SK-N-SH (cell line): ENCODE measurements at regions not wholly inside any gene's neighbourhood (a gene's known extent, or its start where the extent isn't known, plus 50 kb on each side); places are given as distances from the start of the nearest gene placed in this dataset.

Experiments
- EP300 ChIP-seq, 2 experiments: IDR thresholded peaks; 2 replicates each; pipeline versions ENCODE4 v1.4.0 to v1.6.1; 2012; ENCODE audit warnings: borderline replicate concordance in 1 of 2, low read depth in 1 of 2, low read length in 1 of 2
- GATA2 ChIP-seq: sonication (generic); formaldehyde crosslinking; IDR thresholded peaks from 2 replicates; pipeline ENCODE4 v1.5.0; 2020; ENCODE audit warnings: mild to moderate bottlenecking, missing genetic modification reagents
- MXI1 ChIP-seq: IDR thresholded peaks from 2 replicates; pipeline ENCODE4 v1.6.1; 2012; ENCODE audit warnings: mild to moderate bottlenecking, low read depth, low read length, improper control_type of control experiment
- POLR2AphosphoS5 ChIP-seq: IDR thresholded peaks from 2 replicates; pipeline ENCODE4 v1.6.1; 2012; ENCODE audit warnings: low read depth, low read length
- RFX5 ChIP-seq: IDR thresholded peaks from 2 replicates; pipeline ENCODE4 v1.6.1; 2012; ENCODE audit warnings: mild to moderate bottlenecking, improper control_type of control experiment, low read length
- TF ChIP-seq, protein P1 (sequence below): IDR thresholded peaks from 2 replicates; pipeline ENCODE4 v1.6.1; 2012; ENCODE audit warnings: mild to moderate bottlenecking, low read depth, low read length, moderate library complexity
- TF ChIP-seq, protein P2 (sequence below): IDR thresholded peaks from 2 replicates; pipeline ENCODE4 v1.4.0; 2012; ENCODE audit warnings: low read depth
- TF ChIP-seq, protein P3 (sequence below): fragments of 200-600 bp; sonication (generic); IDR thresholded peaks from 2 replicates; pipeline ENCODE4 v1.6.1; 2017; ENCODE audit warnings: antibody characterized with exemption, mild to moderate bottlenecking, moderate library complexity
- TF ChIP-seq, protein P4 (sequence below): IDR thresholded peaks from 2 replicates; pipeline ENCODE4; 2012

DNA sequence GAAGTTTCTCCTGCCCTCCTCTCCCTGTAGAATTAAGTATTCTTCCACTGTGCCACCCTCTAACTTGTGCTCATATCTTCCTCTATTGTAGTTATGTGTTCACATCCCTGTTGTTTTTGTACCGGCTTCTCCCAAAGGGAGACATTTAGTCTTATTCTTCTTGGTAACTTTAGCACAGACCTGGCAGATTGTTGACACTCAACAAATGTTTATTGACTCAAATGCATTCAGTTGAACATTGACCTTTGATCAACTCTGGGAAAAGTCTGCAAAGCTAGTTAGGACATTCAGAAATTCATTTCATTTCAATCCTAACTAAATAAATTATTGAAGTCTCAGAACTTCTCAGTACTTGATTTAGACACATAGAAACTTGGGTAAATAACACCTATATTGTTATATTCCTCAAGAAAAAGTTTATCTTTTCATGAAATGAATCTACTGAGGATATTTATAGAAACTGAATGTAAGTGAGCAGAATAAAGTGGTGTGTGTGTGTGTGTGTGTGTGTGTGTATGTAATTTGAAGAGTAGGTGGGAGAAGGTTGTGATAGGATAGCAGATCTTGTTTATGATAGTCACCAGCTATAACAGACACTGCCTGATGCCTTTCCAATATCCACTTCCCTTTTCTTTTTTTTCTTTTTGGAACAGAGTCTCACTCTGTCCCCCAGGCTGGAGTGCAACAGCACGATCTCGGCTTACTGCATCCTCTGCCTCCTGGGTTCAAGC lies 872.4 kb upstream of the CXADR start:
- TF ChIP-seq, protein P1, sequence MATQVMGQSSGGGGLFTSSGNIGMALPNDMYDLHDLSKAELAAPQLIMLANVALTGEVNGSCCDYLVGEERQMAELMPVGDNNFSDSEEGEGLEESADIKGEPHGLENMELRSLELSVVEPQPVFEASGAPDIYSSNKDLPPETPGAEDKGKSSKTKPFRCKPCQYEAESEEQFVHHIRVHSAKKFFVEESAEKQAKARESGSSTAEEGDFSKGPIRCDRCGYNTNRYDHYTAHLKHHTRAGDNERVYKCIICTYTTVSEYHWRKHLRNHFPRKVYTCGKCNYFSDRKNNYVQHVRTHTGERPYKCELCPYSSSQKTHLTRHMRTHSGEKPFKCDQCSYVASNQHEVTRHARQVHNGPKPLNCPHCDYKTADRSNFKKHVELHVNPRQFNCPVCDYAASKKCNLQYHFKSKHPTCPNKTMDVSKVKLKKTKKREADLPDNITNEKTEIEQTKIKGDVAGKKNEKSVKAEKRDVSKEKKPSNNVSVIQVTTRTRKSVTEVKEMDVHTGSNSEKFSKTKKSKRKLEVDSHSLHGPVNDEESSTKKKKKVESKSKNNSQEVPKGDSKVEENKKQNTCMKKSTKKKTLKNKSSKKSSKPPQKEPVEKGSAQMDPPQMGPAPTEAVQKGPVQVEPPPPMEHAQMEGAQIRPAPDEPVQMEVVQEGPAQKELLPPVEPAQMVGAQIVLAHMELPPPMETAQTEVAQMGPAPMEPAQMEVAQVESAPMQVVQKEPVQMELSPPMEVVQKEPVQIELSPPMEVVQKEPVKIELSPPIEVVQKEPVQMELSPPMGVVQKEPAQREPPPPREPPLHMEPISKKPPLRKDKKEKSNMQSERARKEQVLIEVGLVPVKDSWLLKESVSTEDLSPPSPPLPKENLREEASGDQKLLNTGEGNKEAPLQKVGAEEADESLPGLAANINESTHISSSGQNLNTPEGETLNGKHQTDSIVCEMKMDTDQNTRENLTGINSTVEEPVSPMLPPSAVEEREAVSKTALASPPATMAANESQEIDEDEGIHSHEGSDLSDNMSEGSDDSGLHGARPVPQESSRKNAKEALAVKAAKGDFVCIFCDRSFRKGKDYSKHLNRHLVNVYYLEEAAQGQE = no peak
- TF ChIP-seq, protein P2, sequence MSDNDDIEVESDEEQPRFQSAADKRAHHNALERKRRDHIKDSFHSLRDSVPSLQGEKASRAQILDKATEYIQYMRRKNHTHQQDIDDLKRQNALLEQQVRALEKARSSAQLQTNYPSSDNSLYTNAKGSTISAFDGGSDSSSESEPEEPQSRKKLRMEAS = no peak
- no peak for TF ChIP-seq RFX5
- no peak for TF ChIP-seq EP300 (IDR thresholded peaks at IDR 0.05; ENCODE audit: borderline replicate concordance in 1 of 2, low read depth in 1 of 2, low read length in 1 of 2)
- TF ChIP-seq, protein P3, sequence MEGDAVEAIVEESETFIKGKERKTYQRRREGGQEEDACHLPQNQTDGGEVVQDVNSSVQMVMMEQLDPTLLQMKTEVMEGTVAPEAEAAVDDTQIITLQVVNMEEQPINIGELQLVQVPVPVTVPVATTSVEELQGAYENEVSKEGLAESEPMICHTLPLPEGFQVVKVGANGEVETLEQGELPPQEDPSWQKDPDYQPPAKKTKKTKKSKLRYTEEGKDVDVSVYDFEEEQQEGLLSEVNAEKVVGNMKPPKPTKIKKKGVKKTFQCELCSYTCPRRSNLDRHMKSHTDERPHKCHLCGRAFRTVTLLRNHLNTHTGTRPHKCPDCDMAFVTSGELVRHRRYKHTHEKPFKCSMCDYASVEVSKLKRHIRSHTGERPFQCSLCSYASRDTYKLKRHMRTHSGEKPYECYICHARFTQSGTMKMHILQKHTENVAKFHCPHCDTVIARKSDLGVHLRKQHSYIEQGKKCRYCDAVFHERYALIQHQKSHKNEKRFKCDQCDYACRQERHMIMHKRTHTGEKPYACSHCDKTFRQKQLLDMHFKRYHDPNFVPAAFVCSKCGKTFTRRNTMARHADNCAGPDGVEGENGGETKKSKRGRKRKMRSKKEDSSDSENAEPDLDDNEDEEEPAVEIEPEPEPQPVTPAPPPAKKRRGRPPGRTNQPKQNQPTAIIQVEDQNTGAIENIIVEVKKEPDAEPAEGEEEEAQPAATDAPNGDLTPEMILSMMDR = no peak
- no peak for TF ChIP-seq MXI1
- TF ChIP-seq POLR2AphosphoS5 = no peak
- TF ChIP-seq, protein P4, sequence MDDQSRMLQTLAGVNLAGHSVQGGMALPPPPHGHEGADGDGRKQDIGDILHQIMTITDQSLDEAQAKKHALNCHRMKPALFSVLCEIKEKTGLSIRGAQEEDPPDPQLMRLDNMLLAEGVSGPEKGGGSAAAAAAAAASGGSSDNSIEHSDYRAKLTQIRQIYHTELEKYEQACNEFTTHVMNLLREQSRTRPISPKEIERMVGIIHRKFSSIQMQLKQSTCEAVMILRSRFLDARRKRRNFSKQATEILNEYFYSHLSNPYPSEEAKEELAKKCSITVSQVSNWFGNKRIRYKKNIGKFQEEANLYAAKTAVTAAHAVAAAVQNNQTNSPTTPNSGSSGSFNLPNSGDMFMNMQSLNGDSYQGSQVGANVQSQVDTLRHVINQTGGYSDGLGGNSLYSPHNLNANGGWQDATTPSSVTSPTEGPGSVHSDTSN = no peak
- no peak for TF ChIP-seq GATA2 (CRISPR knock-in tag)
